Mesenchymal stem cell (in vitro differentiated cells and primary cell): ENCODE measurements at regions not wholly inside any gene's neighbourhood (a gene's known extent, or its start where the extent isn't known, plus 50 kb on each side); places are given as distances from the start of the nearest gene placed in this dataset.

Experiments
- DNase-seq: peaks from one replicate; pipeline ENCODE4 v3.0.0-alpha.2; 2013
- H2AFZ ChIP-seq: one replicate; pipeline ENCODE4 v1.6.1; 2013; ENCODE audit warnings: low read depth, mild to moderate bottlenecking, control low read depth, inconsistent platforms, low read length, moderate library complexity
- H2AK5ac ChIP-seq: 2 replicates; pipeline ENCODE4 v1.6.1; 2013; ENCODE audit warnings: low read length, moderate library complexity, mild to moderate bottlenecking, inconsistent platforms; ENCODE audit not compliant: severe bottlenecking
- H2BK120ac ChIP-seq: one replicate; pipeline ENCODE4 v1.6.1; 2013; ENCODE audit warnings: low read depth, mild to moderate bottlenecking, inconsistent platforms, low read length, moderate library complexity
- H2BK12ac ChIP-seq, 2 experiments: one replicate each; pipeline ENCODE4 v1.6.1; 2013; ENCODE audit warnings: inconsistent platforms in 2 of 2, low read length in 2 of 2, mild to moderate bottlenecking in 2 of 2, moderate library complexity in 2 of 2, control low read depth in 1 of 2
- H2BK15ac ChIP-seq: one replicate; pipeline ENCODE4 v1.6.1; 2013; ENCODE audit warnings: mild to moderate bottlenecking, low read depth, inconsistent platforms; ENCODE audit not compliant: poor library complexity, severe bottlenecking
- H2BK5ac ChIP-seq: 2 replicates; pipeline ENCODE4 v1.6.1; 2013; ENCODE audit warnings: low read depth, mild to moderate bottlenecking, low read length, control low read depth, inconsistent platforms; ENCODE audit not compliant: poor library complexity, severe bottlenecking
- H3K14ac ChIP-seq, 2 experiments: one replicate each; pipeline ENCODE4 v1.6.1; 2013; ENCODE audit warnings: inconsistent platforms in 2 of 2, low read length in 2 of 2, control low read depth in 1 of 2, mild to moderate bottlenecking in 1 of 2, moderate library complexity in 1 of 2
- H3K18ac ChIP-seq, 2 experiments: one replicate each; pipeline ENCODE4 v1.6.1; 2013; ENCODE audit warnings: inconsistent platforms in 2 of 2, low read length in 2 of 2, control low read depth in 1 of 2, low read depth in 1 of 2, mild to moderate bottlenecking in 1 of 2
- H3K23ac ChIP-seq, 2 experiments: one replicate each; pipeline ENCODE4 v1.6.1; 2013; ENCODE audit warnings: inconsistent platforms in 2 of 2, low read length in 2 of 2, mild to moderate bottlenecking in 2 of 2, moderate library complexity in 2 of 2, control low read depth in 1 of 2
- H3K27ac ChIP-seq: 2 replicates; pipeline ENCODE4 v1.5.1; 2013; ENCODE audit warnings: mild to moderate bottlenecking, moderate library complexity, low read length, control low read depth, inconsistent platforms; ENCODE audit not compliant: poor library complexity, severe bottlenecking
- H3K27me3 ChIP-seq, 2 experiments: 2 replicates each; pipeline versions ENCODE4 v1.6.1 to v1.7.0; 2013; ENCODE audit warnings: low read length in 2 of 2, mild to moderate bottlenecking in 2 of 2, moderate library complexity in 2 of 2, control low read depth in 1 of 2, inconsistent platforms in 1 of 2; ENCODE audit not compliant: control insufficient read depth in 1 of 2, insufficient read depth in 1 of 2
- H3K36me3 ChIP-seq, 2 experiments: 2 replicates each; pipeline versions ENCODE4 v1.6.1 to v1.7.0; 2013; ENCODE audit warnings: low read length in 2 of 2, control low read depth in 1 of 2, inconsistent platforms in 1 of 2, low read depth in 1 of 2, mild to moderate bottlenecking in 1 of 2; ENCODE audit not compliant: insufficient read depth in 2 of 2, control insufficient read depth in 1 of 2
- H3K4ac ChIP-seq, 2 experiments: one replicate each; pipeline ENCODE4 v1.6.1; 2013; ENCODE audit warnings: inconsistent platforms in 2 of 2, low read length in 2 of 2, mild to moderate bottlenecking in 2 of 2, moderate library complexity in 2 of 2, control low read depth in 1 of 2, low read depth in 1 of 2
- H3K4me1 ChIP-seq: 2 replicates; pipeline ENCODE4 v1.6.1; 2013; ENCODE audit warnings: low read depth, low read length, control low read depth; ENCODE audit not compliant: control insufficient read depth, insufficient read depth
- H3K4me2 ChIP-seq: 2 replicates; pipeline ENCODE4 v1.6.1; 2013; ENCODE audit warnings: low read length, mild to moderate bottlenecking, inconsistent platforms; ENCODE audit not compliant: poor library complexity, severe bottlenecking
- H3K4me3 ChIP-seq, 2 experiments: 2 replicates each; pipeline versions ENCODE4 v1.5.1 to v1.7.0; 2013; ENCODE audit warnings: low read length in 2 of 2, mild to moderate bottlenecking in 2 of 2, control low read depth in 1 of 2, low read depth in 1 of 2; ENCODE audit not compliant: insufficient read depth in 1 of 2
- H3K79me1 ChIP-seq: replicated peaks from 2 replicates; pipeline ENCODE4 v1.6.1; 2013; ENCODE audit warnings: mild to moderate bottlenecking, control low read depth, low read length, inconsistent platforms; ENCODE audit not compliant: poor library complexity, severe bottlenecking
- H3K9ac ChIP-seq: 2 replicates; pipeline ENCODE4 v1.7.0; 2013; ENCODE audit warnings: mild to moderate bottlenecking, low read length, moderate library complexity
- H3K9me3 ChIP-seq: 2 replicates; pipeline ENCODE4 v1.7.0; 2013; ENCODE audit warnings: mild to moderate bottlenecking, low read length; ENCODE audit not compliant: control insufficient read depth
- H4K8ac ChIP-seq: one replicate; pipeline ENCODE4 v1.6.1; 2013; ENCODE audit warnings: inconsistent platforms, mild to moderate bottlenecking, low read length, moderate library complexity
- H4K91ac ChIP-seq: one replicate; pipeline ENCODE4 v1.6.1; 2013; ENCODE audit warnings: mild to moderate bottlenecking, low read length, inconsistent platforms
- WGBS: methylation state at CpG from one replicate; pipeline ENCODE4 v1.1.7; 2013; ENCODE audit warnings: mixed read lengths; 5-methylcytosine and 5-hydroxymethylcytosine counted together

DNA sequence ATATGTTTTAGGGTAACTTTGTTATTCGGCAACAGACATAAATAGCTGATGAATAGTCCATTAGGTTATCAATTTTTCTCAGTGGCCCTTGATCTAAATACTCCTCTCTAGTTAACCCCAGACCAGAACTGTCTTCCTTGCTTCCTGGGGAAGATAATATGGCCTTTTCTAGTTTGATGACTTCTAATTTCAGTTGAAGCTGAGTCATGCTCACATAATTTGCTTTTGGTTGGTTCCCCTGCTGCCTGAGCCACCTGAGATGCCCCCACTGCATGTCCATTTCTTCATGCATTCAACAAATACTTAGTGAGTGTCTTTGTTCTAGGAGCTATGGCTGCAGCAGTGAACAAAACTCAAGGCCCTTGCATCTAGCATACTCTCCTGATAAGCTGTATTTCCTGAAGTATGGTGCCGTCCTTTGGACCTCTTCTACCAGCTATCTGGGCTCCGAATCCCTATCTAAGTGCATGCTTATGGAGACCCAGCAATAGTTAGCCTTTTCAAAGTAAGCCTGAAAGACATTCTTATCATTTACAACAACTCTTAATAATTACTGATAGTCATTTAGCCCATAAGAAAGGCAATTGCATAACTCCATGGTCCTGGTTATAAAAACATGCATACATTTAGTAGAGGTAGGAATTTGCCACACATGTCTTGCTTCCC, 84.5 kb upstream of the SLC12A2 start:
- Histone ChIP-seq H2BK12ac (no peak overlapping the region), H3K79me1 (no peaks in the 10 kb centered on the region), H2AK5ac (no peak overlapping the region), H3K23ac (no peak overlapping the region), H2BK120ac (no peak overlapping the region), H2BK15ac (no peak overlapping the region), H3K4me2 (no peak overlapping the region), H3K36me3 (peaks cover 0 to 2% of the 10 kb centered on the region in 2 experiments), H3K4me3 (no peak overlapping the region), H3K27ac (no peak overlapping the region), H3K18ac (no peak overlapping the region), H3K4me1 (peaks cover 2% of the 10 kb centered on the region), H3K4ac (no peak overlapping the region), H4K8ac (no peak overlapping the region), H2BK5ac (no peak overlapping the region), H3K9me3 (no peaks in the 10 kb centered on the region), H2AFZ (no peak overlapping the region), H3K27me3 (no peaks in the 10 kb centered on the region), H4K91ac (no peak overlapping the region), H3K14ac (no peak overlapping the region), H3K9ac (no peak overlapping the region)
- DNase-seq, result no peak
- 98% methylated on average over 2 of the region's 3 CpGs for WGBS

DNA sequence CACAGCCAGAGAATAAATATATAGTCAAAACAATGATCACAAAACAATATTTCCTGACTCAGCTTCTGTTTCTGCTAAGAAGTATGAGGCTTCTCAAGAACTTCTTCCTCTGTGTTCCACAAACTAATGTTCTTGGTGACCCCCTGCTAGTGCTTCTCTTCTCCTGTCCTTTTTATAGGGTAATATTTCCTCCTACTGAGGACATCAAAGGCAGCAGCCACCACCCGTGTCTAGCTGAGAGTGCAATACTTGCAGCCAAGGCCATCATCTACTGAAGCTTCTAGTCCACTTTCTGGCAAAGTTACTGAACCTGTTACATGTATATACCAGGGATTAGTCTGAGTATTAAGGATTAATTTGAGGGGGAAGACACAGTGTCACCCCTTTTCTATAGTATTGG, 83.7 kb upstream of the SLC12A2 start:
- H3K79me1 ChIP-seq, result no peaks in the 10 kb centered on the region

DNA sequence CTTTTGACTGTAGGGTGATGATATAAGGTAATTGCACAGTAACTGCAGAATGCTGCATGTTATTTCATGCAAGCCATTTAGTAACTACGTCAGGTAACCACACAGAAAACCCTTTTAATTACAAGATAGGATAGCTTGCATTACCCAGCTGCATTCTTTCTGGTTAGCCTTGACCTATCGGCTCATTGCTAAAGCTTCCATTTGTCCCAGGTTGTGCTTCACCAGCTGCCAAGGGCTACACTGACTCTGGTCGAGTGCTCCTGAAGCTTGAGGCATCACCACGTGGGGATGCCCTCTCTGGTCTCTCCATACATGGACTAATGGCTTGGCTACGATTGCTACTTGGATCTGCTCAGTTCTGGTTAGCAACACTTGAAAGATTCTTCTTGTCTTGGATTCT, 81.1 kb upstream of the SLC12A2 start:
- Histone ChIP-seq H2BK5ac (no peak overlapping the region), H2AK5ac (no peak overlapping the region), H2BK120ac (no peak overlapping the region), H3K18ac (peak overlapping the region in 1 of 2 experiments; percentile 43), H3K36me3 (peaks cover 0 to 2% of the 10 kb centered on the region in 2 experiments), H3K4me3 (no peak overlapping the region), H2BK15ac (no peak overlapping the region), H2BK12ac (no peak overlapping the region), H3K4me1 (peaks cover 2% of the 10 kb centered on the region), H4K8ac (no peak overlapping the region), H3K9ac (no peak overlapping the region), H2AFZ (no peak overlapping the region), H3K14ac (no peak overlapping the region), H3K27ac (no peak overlapping the region), H3K9me3 (no peaks in the 10 kb centered on the region), H3K23ac (no peak overlapping the region), H3K4ac (no peak overlapping the region), H3K79me1 (no peaks in the 10 kb centered on the region), H3K4me2 (no peak overlapping the region), H4K91ac (no peak overlapping the region), H3K27me3 (no peaks in the 10 kb centered on the region)
- WGBS, result 87% methylated on average over 5 of the region's 5 CpGs
- DNase-seq, result no peak

More for the DNA sequence above, 83.7 kb upstream of the SLC12A2 start:
- Histone ChIP-seq H3K27me3 (no peaks in the 10 kb centered on the region), H2AFZ (no peak overlapping the region), H3K4me2 (no peak overlapping the region), H3K18ac (no peak overlapping the region), H2AK5ac (no peak overlapping the region), H2BK120ac (no peak overlapping the region), H2BK12ac (no peak overlapping the region), H3K14ac (no peak overlapping the region), H3K9me3 (no peaks in the 10 kb centered on the region), H3K4ac (no peak overlapping the region), H4K8ac (no peak overlapping the region), H3K27ac (no peak overlapping the region), H3K36me3 (peaks cover 0 to 2% of the 10 kb centered on the region in 2 experiments), H3K23ac (no peak overlapping the region), H2BK5ac (no peak overlapping the region), H4K91ac (no peak overlapping the region), H3K9ac (no peak overlapping the region), H3K4me1 (peaks cover 2% of the 10 kb centered on the region), H3K4me3 (no peak overlapping the region), H2BK15ac (no peak overlapping the region)
- DNase-seq, result no peak
- 100% methylated on average over 1 of the region's 1 CpG for WGBS

DNA sequence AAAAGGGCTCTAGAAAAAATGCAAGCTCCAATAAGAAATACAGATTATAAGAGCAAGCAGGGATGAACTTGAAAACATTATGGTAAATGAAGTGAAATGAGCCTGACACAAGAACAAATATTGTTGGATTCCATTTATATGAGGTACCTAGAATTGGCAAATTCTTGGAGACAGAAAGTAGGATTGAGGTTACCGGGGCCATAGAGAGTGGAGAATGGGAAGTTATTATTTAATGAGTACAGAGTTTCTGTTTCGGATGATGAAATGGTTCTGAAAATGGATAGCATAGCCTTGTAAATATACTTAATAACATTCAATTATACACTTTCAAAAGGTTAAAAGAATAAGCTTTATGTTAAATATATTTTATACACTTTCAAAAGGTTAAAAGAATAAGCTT, 75.6 kb upstream of the SLC12A2 start:
- H3K27me3 ChIP-seq, result no peaks in the 10 kb centered on the region
- H3K27ac ChIP-seq, result no peak overlapping the region
- no peak overlapping the region for H3K4me3 ChIP-seq
- no peak overlapping the region for H2BK120ac ChIP-seq
- H3K79me1 ChIP-seq, result no peaks in the 10 kb centered on the region
- no peak overlapping the region for H3K18ac ChIP-seq
- H3K4me1 ChIP-seq, result no peaks in the 10 kb centered on the region
- no peak overlapping the region for H4K8ac ChIP-seq
- no peak for DNase-seq
- H3K14ac ChIP-seq, result no peak overlapping the region
- H2AK5ac ChIP-seq, result no peak overlapping the region
- no peak overlapping the region for H2BK12ac ChIP-seq
- no peak overlapping the region for H3K23ac ChIP-seq
- peaks cover 0 to 2% of the 10 kb centered on the region in 2 experiments for H3K36me3 ChIP-seq
- H3K9me3 ChIP-seq, result no peaks in the 10 kb centered on the region
- H2BK15ac ChIP-seq, result no peak overlapping the region
- H2AFZ ChIP-seq, result no peak overlapping the region
- H2BK5ac ChIP-seq, result no peak overlapping the region
- H3K4me2 ChIP-seq, result no peak overlapping the region
- H3K4ac ChIP-seq, result no peak overlapping the region
- no peak overlapping the region for H4K91ac ChIP-seq
- no peak overlapping the region for H3K9ac ChIP-seq
- WGBS, result 100% methylated on average over 1 of the region's 2 CpGs
